OCI-LY3 (cell line): ENCODE measurements at regions not wholly inside any gene's neighbourhood (a gene's known extent, or its start where the extent isn't known, plus 50 kb on each side); places are given as distances from the start of the nearest gene placed in this dataset.

ENCODE experiments used
- EZH2phosphoT487 ChIP-seq: fragments of 200-600 bp; shearing (Covaris generic); IDR thresholded peaks from 2 replicates; pipeline ENCODE4 v1.6.1; 2018; ENCODE audit warnings: antibody characterized with exemption, mixed run types, low read depth
- TF ChIP-seq, protein P1 (sequence below): fragments of 200-600, 300-600 bp; sonication (generic); IDR thresholded peaks from 2 replicates; pipeline ENCODE4 v1.5.1; 2014; ENCODE audit warnings: antibody characterized with exemption, low read length, low read depth

DNA sequence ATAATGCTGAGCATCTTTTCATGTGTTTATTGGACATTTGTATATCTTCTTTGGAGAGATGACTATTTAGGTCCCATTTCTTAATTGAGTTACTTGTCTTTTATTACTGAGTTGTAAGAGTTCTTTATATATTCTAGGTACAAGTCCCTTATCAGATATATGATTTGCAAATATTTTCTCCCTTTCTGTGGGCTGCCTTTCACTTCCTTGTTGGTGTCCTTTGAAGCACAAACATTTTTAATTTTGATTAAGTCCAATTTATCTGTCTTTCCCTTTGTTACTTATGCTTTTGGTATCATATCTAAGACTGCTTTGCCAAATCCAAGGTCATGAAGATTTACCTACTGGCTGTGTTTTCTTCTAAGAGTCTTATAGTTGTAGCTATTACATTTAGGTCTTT lies 113.2 kb downstream of the HNRNPD start:
- TF ChIP-seq, protein P1, sequence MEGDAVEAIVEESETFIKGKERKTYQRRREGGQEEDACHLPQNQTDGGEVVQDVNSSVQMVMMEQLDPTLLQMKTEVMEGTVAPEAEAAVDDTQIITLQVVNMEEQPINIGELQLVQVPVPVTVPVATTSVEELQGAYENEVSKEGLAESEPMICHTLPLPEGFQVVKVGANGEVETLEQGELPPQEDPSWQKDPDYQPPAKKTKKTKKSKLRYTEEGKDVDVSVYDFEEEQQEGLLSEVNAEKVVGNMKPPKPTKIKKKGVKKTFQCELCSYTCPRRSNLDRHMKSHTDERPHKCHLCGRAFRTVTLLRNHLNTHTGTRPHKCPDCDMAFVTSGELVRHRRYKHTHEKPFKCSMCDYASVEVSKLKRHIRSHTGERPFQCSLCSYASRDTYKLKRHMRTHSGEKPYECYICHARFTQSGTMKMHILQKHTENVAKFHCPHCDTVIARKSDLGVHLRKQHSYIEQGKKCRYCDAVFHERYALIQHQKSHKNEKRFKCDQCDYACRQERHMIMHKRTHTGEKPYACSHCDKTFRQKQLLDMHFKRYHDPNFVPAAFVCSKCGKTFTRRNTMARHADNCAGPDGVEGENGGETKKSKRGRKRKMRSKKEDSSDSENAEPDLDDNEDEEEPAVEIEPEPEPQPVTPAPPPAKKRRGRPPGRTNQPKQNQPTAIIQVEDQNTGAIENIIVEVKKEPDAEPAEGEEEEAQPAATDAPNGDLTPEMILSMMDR, result no peak
- TF ChIP-seq EZH2phosphoT487, result no peak
